ENCODE measurements at regions not wholly inside any gene's neighbourhood (a gene's known extent, or its start where the extent isn't known, plus 50 kb on each side); places are given as distances from the start of the nearest gene placed in this dataset.

- Histone ChIP-seq H3K27ac (ENCODE audit: low read depth in 1 of 2, low read length in 2 of 2) (no peak overlapping the region), H3K27me3 (ENCODE audit: control insufficient read depth in 4 of 4, insufficient read depth in 4 of 4, low read length in 3 of 4) (no peaks in the 10 kb centered on the region), H3K4me1 (ENCODE audit: control insufficient read depth in 4 of 4, insufficient read depth in 4 of 4, low read length in 3 of 4) (no peaks in the 10 kb centered on the region), H3K9me3 (ENCODE audit: control insufficient read depth in 4 of 4, low read length in 3 of 4) (peaks cover 3 to 11% (median 5%) of the 10 kb centered on the region in 4 donors), H3K4me3 (ENCODE audit: low read depth in 1 of 3, low read length in 3 of 3) (no peak overlapping the region), H3K9ac (ENCODE audit: low read depth in 1 of 2, low read length in 2 of 2) (no peak overlapping the region), H3K36me3 (ENCODE audit: control insufficient read depth in 4 of 4, insufficient read depth in 3 of 4, low read depth in 1 of 4, low read length in 3 of 4) (no peaks in the 10 kb centered on the region)
- no peak for TF ChIP-seq ZBTB33 (IDR thresholded peaks at IDR 0.05)
- no peak for TF ChIP-seq FOXA2 (IDR thresholded peaks at IDR 0.05)
- no peak for TF ChIP-seq RXRA (IDR thresholded peaks at IDR 0.05)
- no peak for TF ChIP-seq NR2F2 (IDR thresholded peaks at IDR 0.05)
- no peak for TF ChIP-seq EGR1 (IDR thresholded peaks at IDR 0.05; ENCODE audit: low read depth in 2 of 2)
- TF ChIP-seq CTCF (IDR thresholded peaks at IDR 0.05; ENCODE audit: low read depth, low read length, missing input control), result no peak
- no peak for TF ChIP-seq TAF1 (conservative IDR thresholded peaks at IDR 0.05)
- no peak for TF ChIP-seq REST (IDR thresholded peaks at IDR 0.05)
- no peak for TF ChIP-seq FOXA1 (IDR thresholded peaks at IDR 0.05)
- TF ChIP-seq SP1 (IDR thresholded peaks at IDR 0.05), result no peak
- TF ChIP-seq ATF3 (IDR thresholded peaks at IDR 0.05), result no peak
- TF ChIP-seq HNF4A (conservative IDR thresholded peaks at IDR 0.05), result no peak
- TF ChIP-seq YY1 (IDR thresholded peaks at IDR 0.05), result no peak
- TF ChIP-seq GABPA (IDR thresholded peaks at IDR 0.05 in 1 of 2, conservative IDR thresholded peaks at IDR 0.05 in 1 of 2), result no peak
- no peak for DNase-seq (ENCODE audit: low spot score)
Measured at GRCh38 chr12:73798523-73798922, 739.1 kb upstream of the ATXN7L3B start.

- no peak overlapping the region for H3K9ac ChIP-seq (ENCODE audit: low read depth in 1 of 2, low read length in 2 of 2)
- WGBS, result 63% methylated on average over 4 of the region's 4 CpGs
Measured at GRCh38 chr12:73815072-73815645, 722.5 kb upstream of the ATXN7L3B start.

More at GRCh38 chr12:73815072-73815645, 722.5 kb upstream of the ATXN7L3B start:
- Histone ChIP-seq H3K27ac (ENCODE audit: low read depth in 1 of 2, low read length in 2 of 2) (no peak overlapping the region), H3K4me3 (ENCODE audit: low read depth in 1 of 3, low read length in 3 of 3) (no peak overlapping the region), H3K9me3 (ENCODE audit: control insufficient read depth in 4 of 4, low read length in 3 of 4) (no peaks in the 10 kb centered on the region), H3K4me1 (ENCODE audit: control insufficient read depth in 4 of 4, insufficient read depth in 4 of 4, low read length in 3 of 4) (peaks cover 0 to 2% (median under 1%) of the 10 kb centered on the region in 4 donors), H3K36me3 (ENCODE audit: control insufficient read depth in 4 of 4, insufficient read depth in 3 of 4, low read depth in 1 of 4, low read length in 3 of 4) (no peaks in the 10 kb centered on the region), H3K27me3 (ENCODE audit: control insufficient read depth in 4 of 4, insufficient read depth in 4 of 4, low read length in 3 of 4) (peaks cover 0 to 3% (median 0%) of the 10 kb centered on the region in 4 donors)
- TF ChIP-seq NR2F2 (IDR thresholded peaks at IDR 0.05) (no peak), HNF4A (conservative IDR thresholded peaks at IDR 0.05) (no peak), RXRA (IDR thresholded peaks at IDR 0.05) (no peak), CTCF (IDR thresholded peaks at IDR 0.05; ENCODE audit: low read depth, low read length, missing input control) (no peak), TAF1 (conservative IDR thresholded peaks at IDR 0.05) (no peak), RAD21 (IDR thresholded peaks at IDR 0.05) (no peak), ZBTB33 (IDR thresholded peaks at IDR 0.05) (no peak), SP1 (IDR thresholded peaks at IDR 0.05) (no peak), FOXA1 (IDR thresholded peaks at IDR 0.05) (no peak), FOXA2 (IDR thresholded peaks at IDR 0.05) (no peak), ATF3 (IDR thresholded peaks at IDR 0.05) (no peak), MAX (IDR thresholded peaks at IDR 0.05) (no peak), HNF4G (IDR thresholded peaks at IDR 0.05) (no peak), EGR1 (IDR thresholded peaks at IDR 0.05; ENCODE audit: low read depth in 2 of 2) (no peak), YY1 (IDR thresholded peaks at IDR 0.05) (no peak), GABPA (IDR thresholded peaks at IDR 0.05 in 1 of 2, conservative IDR thresholded peaks at IDR 0.05 in 1 of 2) (no peak), JUND (IDR thresholded peaks at IDR 0.05) (no peak)
- no peak for DNase-seq (ENCODE audit: low spot score)
